Mesenchymal stem cell (in vitro differentiated cells and primary cell): ENCODE measurements at regions not wholly inside any gene's neighbourhood (a gene's known extent, or its start where the extent isn't known, plus 50 kb on each side); places are given as distances from the start of the nearest gene placed in this dataset.

ENCODE experiments used
- DNase-seq: peaks from one replicate; pipeline ENCODE4 v3.0.0-alpha.2; 2013
- H2AFZ ChIP-seq: one replicate; pipeline ENCODE4 v1.6.1; 2013; ENCODE audit warnings: low read depth, mild to moderate bottlenecking, control low read depth, inconsistent platforms, low read length, moderate library complexity
- H2AK5ac ChIP-seq: 2 replicates; pipeline ENCODE4 v1.6.1; 2013; ENCODE audit warnings: low read length, moderate library complexity, mild to moderate bottlenecking, inconsistent platforms; ENCODE audit not compliant: severe bottlenecking
- H2BK120ac ChIP-seq: one replicate; pipeline ENCODE4 v1.6.1; 2013; ENCODE audit warnings: low read depth, mild to moderate bottlenecking, inconsistent platforms, low read length, moderate library complexity
- H2BK12ac ChIP-seq, 2 experiments: one replicate each; pipeline ENCODE4 v1.6.1; 2013; ENCODE audit warnings: inconsistent platforms in 2 of 2, low read length in 2 of 2, mild to moderate bottlenecking in 2 of 2, moderate library complexity in 2 of 2, control low read depth in 1 of 2
- H2BK15ac ChIP-seq: one replicate; pipeline ENCODE4 v1.6.1; 2013; ENCODE audit warnings: mild to moderate bottlenecking, low read depth, inconsistent platforms; ENCODE audit not compliant: poor library complexity, severe bottlenecking
- H2BK5ac ChIP-seq: 2 replicates; pipeline ENCODE4 v1.6.1; 2013; ENCODE audit warnings: low read depth, mild to moderate bottlenecking, low read length, control low read depth, inconsistent platforms; ENCODE audit not compliant: poor library complexity, severe bottlenecking
- H3K14ac ChIP-seq, 2 experiments: one replicate each; pipeline ENCODE4 v1.6.1; 2013; ENCODE audit warnings: inconsistent platforms in 2 of 2, low read length in 2 of 2, control low read depth in 1 of 2, mild to moderate bottlenecking in 1 of 2, moderate library complexity in 1 of 2
- H3K18ac ChIP-seq, 2 experiments: one replicate each; pipeline ENCODE4 v1.6.1; 2013; ENCODE audit warnings: inconsistent platforms in 2 of 2, low read length in 2 of 2, control low read depth in 1 of 2, low read depth in 1 of 2, mild to moderate bottlenecking in 1 of 2
- H3K23ac ChIP-seq, 2 experiments: one replicate each; pipeline ENCODE4 v1.6.1; 2013; ENCODE audit warnings: inconsistent platforms in 2 of 2, low read length in 2 of 2, mild to moderate bottlenecking in 2 of 2, moderate library complexity in 2 of 2, control low read depth in 1 of 2
- H3K27ac ChIP-seq: 2 replicates; pipeline ENCODE4 v1.5.1; 2013; ENCODE audit warnings: mild to moderate bottlenecking, moderate library complexity, low read length, control low read depth, inconsistent platforms; ENCODE audit not compliant: poor library complexity, severe bottlenecking
- H3K27me3 ChIP-seq, 2 experiments: 2 replicates each; pipeline versions ENCODE4 v1.6.1 to v1.7.0; 2013; ENCODE audit warnings: low read length in 2 of 2, mild to moderate bottlenecking in 2 of 2, moderate library complexity in 2 of 2, control low read depth in 1 of 2, inconsistent platforms in 1 of 2; ENCODE audit not compliant: control insufficient read depth in 1 of 2, insufficient read depth in 1 of 2
- H3K36me3 ChIP-seq, 2 experiments: 2 replicates each; pipeline versions ENCODE4 v1.6.1 to v1.7.0; 2013; ENCODE audit warnings: low read length in 2 of 2, control low read depth in 1 of 2, inconsistent platforms in 1 of 2, low read depth in 1 of 2, mild to moderate bottlenecking in 1 of 2; ENCODE audit not compliant: insufficient read depth in 2 of 2, control insufficient read depth in 1 of 2
- H3K4ac ChIP-seq, 2 experiments: one replicate each; pipeline ENCODE4 v1.6.1; 2013; ENCODE audit warnings: inconsistent platforms in 2 of 2, low read length in 2 of 2, mild to moderate bottlenecking in 2 of 2, moderate library complexity in 2 of 2, control low read depth in 1 of 2, low read depth in 1 of 2
- H3K4me1 ChIP-seq: 2 replicates; pipeline ENCODE4 v1.6.1; 2013; ENCODE audit warnings: low read depth, low read length, control low read depth; ENCODE audit not compliant: control insufficient read depth, insufficient read depth
- H3K4me2 ChIP-seq: 2 replicates; pipeline ENCODE4 v1.6.1; 2013; ENCODE audit warnings: low read length, mild to moderate bottlenecking, inconsistent platforms; ENCODE audit not compliant: poor library complexity, severe bottlenecking
- H3K4me3 ChIP-seq, 2 experiments: 2 replicates each; pipeline versions ENCODE4 v1.5.1 to v1.7.0; 2013; ENCODE audit warnings: low read length in 2 of 2, mild to moderate bottlenecking in 2 of 2, control low read depth in 1 of 2, low read depth in 1 of 2; ENCODE audit not compliant: insufficient read depth in 1 of 2
- H3K79me1 ChIP-seq: replicated peaks from 2 replicates; pipeline ENCODE4 v1.6.1; 2013; ENCODE audit warnings: mild to moderate bottlenecking, control low read depth, low read length, inconsistent platforms; ENCODE audit not compliant: poor library complexity, severe bottlenecking
- H3K9ac ChIP-seq: 2 replicates; pipeline ENCODE4 v1.7.0; 2013; ENCODE audit warnings: mild to moderate bottlenecking, low read length, moderate library complexity
- H3K9me3 ChIP-seq: 2 replicates; pipeline ENCODE4 v1.7.0; 2013; ENCODE audit warnings: mild to moderate bottlenecking, low read length; ENCODE audit not compliant: control insufficient read depth
- H4K8ac ChIP-seq: one replicate; pipeline ENCODE4 v1.6.1; 2013; ENCODE audit warnings: inconsistent platforms, mild to moderate bottlenecking, low read length, moderate library complexity
- H4K91ac ChIP-seq: one replicate; pipeline ENCODE4 v1.6.1; 2013; ENCODE audit warnings: mild to moderate bottlenecking, low read length, inconsistent platforms
- WGBS: methylation state at CpG from one replicate; pipeline ENCODE4 v1.1.7; 2013; ENCODE audit warnings: mixed read lengths; 5-methylcytosine and 5-hydroxymethylcytosine counted together

GRCh38 chr15:96837241-96837970 is 506.9 kb downstream of the NR2F2 start:
- no peak for DNase-seq
- no peak overlapping the region for H4K91ac ChIP-seq
- H2BK12ac ChIP-seq: no peak overlapping the region
- no peak overlapping the region for H3K4ac ChIP-seq
- no peak overlapping the region for H2BK15ac ChIP-seq
- H2AFZ ChIP-seq: no peak overlapping the region
- no peak overlapping the region for H4K8ac ChIP-seq
- no peak overlapping the region for H3K14ac ChIP-seq
- no peaks in the 10 kb centered on the region for H3K27me3 ChIP-seq
- H2AK5ac ChIP-seq: no peak overlapping the region
- H3K4me3 ChIP-seq: no peak overlapping the region
- no peaks in the 10 kb centered on the region for H3K79me1 ChIP-seq
- no peak overlapping the region for H2BK5ac ChIP-seq
- no peak overlapping the region for H3K23ac ChIP-seq
- WGBS: 85% methylated on average over 9 of the region's 14 CpGs
- H3K36me3 ChIP-seq: no peaks in the 10 kb centered on the region
- H3K27ac ChIP-seq: no peak overlapping the region
- no peak overlapping the region for H3K9ac ChIP-seq
- H3K4me1 ChIP-seq: no peaks in the 10 kb centered on the region
- H2BK120ac ChIP-seq: no peak overlapping the region
- no peak overlapping the region for H3K4me2 ChIP-seq
- H3K9me3 ChIP-seq: peaks cover 26% of the 10 kb centered on the region
- no peak overlapping the region for H3K18ac ChIP-seq

GRCh38 chr15:96838081-96838480 is 507.6 kb downstream of the NR2F2 start:
- Histone ChIP-seq H4K91ac (no peak overlapping the region), H3K23ac (no peak overlapping the region), H3K27ac (no peak overlapping the region), H3K14ac (no peak overlapping the region), H3K9ac (no peak overlapping the region), H2AK5ac (no peak overlapping the region), H3K4ac (no peak overlapping the region), H2AFZ (no peak overlapping the region), H3K79me1 (no peaks in the 10 kb centered on the region), H3K4me1 (no peaks in the 10 kb centered on the region), H2BK12ac (no peak overlapping the region), H4K8ac (no peak overlapping the region), H3K4me3 (no peak overlapping the region), H2BK5ac (no peak overlapping the region), H2BK15ac (no peak overlapping the region), H2BK120ac (no peak overlapping the region), H3K18ac (no peak overlapping the region), H3K27me3 (no peaks in the 10 kb centered on the region), H3K4me2 (no peak overlapping the region), H3K36me3 (no peaks in the 10 kb centered on the region), H3K9me3 (peaks cover 22% of the 10 kb centered on the region)
- peak; percentile 41 for DNase-seq

GRCh38 chr15:96849271-96849900 is 518.9 kb downstream of the NR2F2 start:
- H2BK12ac ChIP-seq: no peak overlapping the region
- H2BK5ac ChIP-seq: no peak overlapping the region
- no peak overlapping the region for H2AK5ac ChIP-seq
- H3K27me3 ChIP-seq: no peaks in the 10 kb centered on the region
- H3K4ac ChIP-seq: no peak overlapping the region
- H2BK120ac ChIP-seq: no peak overlapping the region
- no peak overlapping the region for H3K23ac ChIP-seq
- no peak overlapping the region for H2AFZ ChIP-seq
- H2BK15ac ChIP-seq: no peak overlapping the region
- 54% methylated on average over 6 of the region's 11 CpGs for WGBS
- peaks cover 7% of the 10 kb centered on the region for H3K9me3 ChIP-seq
- no peaks in the 10 kb centered on the region for H3K79me1 ChIP-seq
- H3K18ac ChIP-seq: no peak overlapping the region
- no peak overlapping the region for H3K9ac ChIP-seq
- H3K4me3 ChIP-seq: no peak overlapping the region
- H4K8ac ChIP-seq: no peak overlapping the region
- no peak overlapping the region for H3K4me2 ChIP-seq
- no peaks in the 10 kb centered on the region for H3K36me3 ChIP-seq
- no peaks in the 10 kb centered on the region for H3K4me1 ChIP-seq
- H3K14ac ChIP-seq: no peak overlapping the region
- DNase-seq: peak; percentile 2
- no peak overlapping the region for H3K27ac ChIP-seq
- no peak overlapping the region for H4K91ac ChIP-seq

GRCh38 chr15:96851613-96852012 is 521.1 kb downstream of the NR2F2 start:
- no peak overlapping the region for H2BK12ac ChIP-seq
- H3K79me1 ChIP-seq: no peaks in the 10 kb centered on the region
- no peak overlapping the region for H2BK5ac ChIP-seq
- no peak overlapping the region for H2BK15ac ChIP-seq
- DNase-seq: peak; percentile 41
- no peak overlapping the region for H3K14ac ChIP-seq
- no peaks in the 10 kb centered on the region for H3K36me3 ChIP-seq
- H3K4me1 ChIP-seq: no peaks in the 10 kb centered on the region
- H3K4me3 ChIP-seq: no peak overlapping the region
- H2BK120ac ChIP-seq: no peak overlapping the region
- no peaks in the 10 kb centered on the region for H3K27me3 ChIP-seq
- H2AK5ac ChIP-seq: no peak overlapping the region
- H3K4me2 ChIP-seq: no peak overlapping the region
- no peak overlapping the region for H4K91ac ChIP-seq
- no peak overlapping the region for H2AFZ ChIP-seq
- no peak overlapping the region for H4K8ac ChIP-seq
- H3K18ac ChIP-seq: peak overlapping the region in 1 of 2 experiments; percentile 48
- no peak overlapping the region for H3K23ac ChIP-seq
- peaks cover 4% of the 10 kb centered on the region for H3K9me3 ChIP-seq
- no peak overlapping the region for H3K4ac ChIP-seq
- no peak overlapping the region for H3K27ac ChIP-seq
- WGBS: 57% methylated on average over 3 of the region's 3 CpGs
- H3K9ac ChIP-seq: no peak overlapping the region
